HL-60 (cell line): ENCODE measurements at regions not wholly inside any gene's neighbourhood (a gene's known extent, or its start where the extent isn't known, plus 50 kb on each side); places are given as distances from the start of the nearest gene placed in this dataset.

Experiments used
- DNase-seq, 2 experiments: peaks; one replicate each; pipeline ENCODE4 v3.0.0-alpha.2; 2010 to 2020; ENCODE audit warnings: low read depth in 1 of 2, low spot score in 1 of 2
- H3K27ac ChIP-seq: fragments of 250-450 bp; sonication (Bioruptor Pico); replicated peaks from 2 replicates; pipeline ENCODE4 v1.5.1; 2020; ENCODE audit warnings: mild to moderate bottlenecking, moderate library complexity
- H3K27me3 ChIP-seq: fragments of 250-450 bp; sonication (Bioruptor Pico); 2 replicates; pipeline ENCODE4 v1.5.1; 2021; ENCODE audit warnings: mild to moderate bottlenecking, moderate library complexity; ENCODE audit not compliant: insufficient read depth, poor library complexity, severe bottlenecking
- H3K4me3 ChIP-seq: replicated peaks from 2 replicates; pipeline ENCODE4 v1.5.1; 2011; ENCODE audit warnings: mild to moderate bottlenecking, control low read depth, low read length; ENCODE audit not compliant: insufficient read depth
- GABPA ChIP-seq: IDR thresholded peaks from 2 replicates; pipeline ENCODE4 v1.6.1; 2012; ENCODE audit warnings: low read depth
- POLR2AphosphoS5 ChIP-seq: IDR thresholded peaks from 2 replicates; pipeline ENCODE4 v1.6.1; 2012; ENCODE audit warnings: low read depth
- REST ChIP-seq: IDR thresholded peaks from 2 replicates; pipeline ENCODE4 v1.6.1; 2012; ENCODE audit warnings: low read depth; ENCODE audit not compliant: insufficient replicate concordance
- SPI1 ChIP-seq: IDR thresholded peaks from 2 replicates; pipeline ENCODE4 v1.6.1; 2012; ENCODE audit warnings: low read depth, mild to moderate bottlenecking, borderline replicate concordance
- TF ChIP-seq, protein P1 (sequence below): IDR thresholded peaks from one replicate; pipeline ENCODE4 v1.5.1; 2011; ENCODE audit warnings: low read length, control low read depth, inconsistent platforms; ENCODE audit not compliant: insufficient read depth

DNA sequence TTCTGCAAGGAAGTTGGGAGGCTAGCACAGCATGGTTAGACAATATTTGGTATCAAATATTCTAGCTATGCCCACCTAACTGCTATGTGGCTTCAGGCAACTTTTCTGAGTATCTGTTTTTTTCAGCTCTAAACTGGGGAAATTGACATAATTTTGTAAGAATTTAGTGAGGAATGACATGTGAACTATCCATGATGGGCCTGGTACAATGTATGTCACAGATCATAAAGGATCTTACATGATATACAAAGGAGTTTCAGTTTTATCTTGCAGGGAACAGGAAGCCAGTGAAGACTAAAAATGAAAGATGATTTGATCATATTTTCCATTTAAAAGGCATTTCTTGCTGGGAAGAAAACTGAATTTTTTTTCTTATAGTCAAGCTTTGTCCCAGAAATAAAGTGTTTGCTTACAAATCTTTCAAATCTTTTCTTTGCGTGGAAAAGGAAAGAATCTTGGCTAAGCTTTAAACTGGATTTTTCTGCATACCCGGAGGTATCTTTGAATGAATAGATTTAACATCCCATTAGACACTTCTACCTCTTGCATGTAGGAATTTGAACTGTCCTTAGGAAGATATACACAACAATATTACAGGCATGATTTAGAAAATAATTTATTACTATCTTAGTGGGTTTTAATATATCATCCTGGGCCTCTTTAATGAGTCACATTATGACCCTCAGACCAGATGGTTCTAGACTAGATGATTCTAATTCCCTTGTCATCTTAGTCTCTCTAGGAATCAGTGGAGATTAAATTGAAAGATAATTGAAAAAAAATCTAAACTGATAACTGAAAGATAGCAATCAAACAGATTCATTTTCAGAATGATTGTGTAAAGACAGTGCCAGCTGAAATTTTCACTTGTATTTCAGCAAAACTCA is 436.0 kb upstream of the THBS1 start:
- Histone ChIP-seq H3K4me3 (no peak overlapping the region), H3K27me3 (no peaks in the 10 kb centered on the region), H3K27ac (no peak overlapping the region)
- no peak for DNase-seq
- TF ChIP-seq GABPA = no peak
- no peak for TF ChIP-seq REST
- no peak for TF ChIP-seq SPI1
- TF ChIP-seq, protein P1, sequence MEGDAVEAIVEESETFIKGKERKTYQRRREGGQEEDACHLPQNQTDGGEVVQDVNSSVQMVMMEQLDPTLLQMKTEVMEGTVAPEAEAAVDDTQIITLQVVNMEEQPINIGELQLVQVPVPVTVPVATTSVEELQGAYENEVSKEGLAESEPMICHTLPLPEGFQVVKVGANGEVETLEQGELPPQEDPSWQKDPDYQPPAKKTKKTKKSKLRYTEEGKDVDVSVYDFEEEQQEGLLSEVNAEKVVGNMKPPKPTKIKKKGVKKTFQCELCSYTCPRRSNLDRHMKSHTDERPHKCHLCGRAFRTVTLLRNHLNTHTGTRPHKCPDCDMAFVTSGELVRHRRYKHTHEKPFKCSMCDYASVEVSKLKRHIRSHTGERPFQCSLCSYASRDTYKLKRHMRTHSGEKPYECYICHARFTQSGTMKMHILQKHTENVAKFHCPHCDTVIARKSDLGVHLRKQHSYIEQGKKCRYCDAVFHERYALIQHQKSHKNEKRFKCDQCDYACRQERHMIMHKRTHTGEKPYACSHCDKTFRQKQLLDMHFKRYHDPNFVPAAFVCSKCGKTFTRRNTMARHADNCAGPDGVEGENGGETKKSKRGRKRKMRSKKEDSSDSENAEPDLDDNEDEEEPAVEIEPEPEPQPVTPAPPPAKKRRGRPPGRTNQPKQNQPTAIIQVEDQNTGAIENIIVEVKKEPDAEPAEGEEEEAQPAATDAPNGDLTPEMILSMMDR = no peak
- no peak for TF ChIP-seq POLR2AphosphoS5

DNA sequence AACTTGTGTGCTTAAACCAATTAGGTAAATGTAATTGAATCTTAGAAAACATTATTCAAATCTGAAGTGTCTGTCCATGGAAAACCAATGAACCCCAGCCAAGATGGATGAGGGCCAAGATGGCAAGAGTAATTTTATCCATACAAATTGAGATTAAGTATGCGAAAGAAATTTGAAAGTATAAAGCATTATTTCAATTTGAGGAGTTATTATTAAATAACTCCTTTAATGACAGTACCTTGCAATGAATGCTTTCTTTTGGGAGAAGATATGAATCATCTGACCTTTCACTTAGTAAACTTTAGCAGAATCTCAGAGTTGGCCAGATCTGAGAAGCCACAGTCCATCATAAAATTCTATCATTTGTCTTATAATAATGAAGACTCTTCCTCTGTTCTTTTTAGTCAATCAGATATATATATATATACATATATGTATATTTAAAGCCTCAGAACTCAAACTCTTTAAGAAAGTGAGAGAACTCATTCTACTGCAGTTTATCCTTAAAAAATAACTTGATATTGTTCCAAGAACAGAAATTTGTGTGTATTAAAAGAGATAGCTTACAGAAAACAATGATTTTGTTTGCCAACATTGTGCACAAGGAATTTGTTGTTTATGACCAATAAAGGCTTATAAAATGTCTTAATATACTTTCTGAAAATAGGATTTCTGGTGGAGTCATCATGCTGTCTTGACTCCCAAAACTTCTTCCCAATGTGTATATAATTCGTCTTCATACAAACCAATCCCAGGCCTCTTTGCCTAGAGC is 434.8 kb upstream of the THBS1 start:
- H3K27ac ChIP-seq = no peak overlapping the region
- TF ChIP-seq GABPA (no peak), POLR2AphosphoS5 (no peak)
- TF ChIP-seq, protein P1 = no peak
- H3K27me3 ChIP-seq = no peaks in the 10 kb centered on the region
- no peak for DNase-seq
- H3K4me3 ChIP-seq = no peak overlapping the region

- no peak for DNase-seq
- no peaks in the 10 kb centered on the region for H3K27me3 ChIP-seq
- H3K4me3 ChIP-seq = no peak overlapping the region
- TF ChIP-seq SPI1 (no peak), POLR2AphosphoS5 (no peak), GABPA (no peak), REST (no peak)
- TF ChIP-seq, protein P1 = no peak
- no peak overlapping the region for H3K27ac ChIP-seq
Observed at GRCh38 chr15:39149636-39150150, 431.2 kb upstream of the THBS1 start.
